ENCODE measurements at regions not wholly inside any gene's neighbourhood (a gene's known extent, or its start where the extent isn't known, plus 50 kb on each side); places are given as distances from the start of the nearest gene placed in this dataset.

DNA sequence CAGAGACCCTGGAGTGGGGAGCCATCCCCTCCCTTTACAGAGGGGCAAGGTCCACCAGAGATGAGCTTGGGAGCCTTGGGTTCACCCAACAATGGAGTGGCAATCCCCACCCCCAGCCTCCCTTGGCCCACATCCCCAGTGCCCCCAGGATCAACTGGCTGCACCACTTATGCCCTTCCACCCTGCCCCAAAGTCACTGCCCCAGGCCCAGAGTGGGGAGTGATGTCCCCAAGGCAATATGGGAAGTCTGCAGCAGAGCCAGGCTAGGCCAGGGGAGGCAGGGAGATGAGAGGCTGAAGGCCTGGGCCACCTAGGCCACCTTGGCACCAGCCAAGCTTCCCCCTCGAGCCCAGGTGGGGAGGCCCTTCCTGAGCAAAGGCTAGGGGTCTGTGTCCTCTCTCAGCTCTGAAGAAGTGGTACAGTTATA is 145.5 kb downstream of the SMAD6 start:
- no peak for TF ChIP-seq USF1 (IDR thresholded peaks at IDR 0.05)

DNA sequence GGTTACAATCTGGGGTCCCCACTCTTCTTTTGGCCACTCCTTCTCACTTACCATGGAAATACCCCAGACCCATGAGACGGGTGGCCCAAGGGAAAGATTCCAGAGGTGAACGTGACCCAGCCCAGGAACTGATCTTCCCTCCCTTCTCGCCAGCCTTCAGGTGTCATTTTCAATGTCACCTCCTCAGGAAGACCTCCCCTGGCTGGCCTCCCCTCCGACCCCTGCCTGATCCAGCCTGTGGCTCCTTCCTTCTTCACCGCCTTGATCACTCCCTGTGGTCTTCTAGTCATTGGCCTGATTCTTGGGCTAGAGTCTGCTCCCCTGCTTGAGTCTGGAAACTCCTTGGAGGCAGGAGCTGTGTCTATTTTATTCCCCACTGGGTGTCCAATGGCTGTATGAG is 146.1 kb downstream of the SMAD6 start:
- TF ChIP-seq TAF1 (IDR thresholded peaks at IDR 0.05; ENCODE audit: low read depth) (no peak), EP300 (IDR thresholded peaks at IDR 0.05; ENCODE audit: borderline replicate concordance) (no peak), NFIC (IDR thresholded peaks at IDR 0.05) (no peak), CEBPB (IDR thresholded peaks at IDR 0.05) (no peak), TCF12 (IDR thresholded peaks at IDR 0.05; ENCODE audit: low read depth) (no peak), TEAD4 (IDR thresholded peaks at IDR 0.05) (no peak), MAX (IDR thresholded peaks at IDR 0.05) (no peak), YY1 (IDR thresholded peaks at IDR 0.05; ENCODE audit: low read depth) (no peak), USF1 (IDR thresholded peaks at IDR 0.05) (no peak), FOXM1 (IDR thresholded peaks at IDR 0.05; ENCODE audit: borderline replicate concordance, low read depth) (no peak), EGR1 (IDR thresholded peaks at IDR 0.05) (no peak), CREB1 (IDR thresholded peaks at IDR 0.05; ENCODE audit: low read depth) (no peak), RAD21 (IDR thresholded peaks at IDR 0.05; ENCODE audit: low read depth) (no peak), ZBTB7A (IDR thresholded peaks at IDR 0.05; ENCODE audit: low read depth) (no peak)
- TF ChIP-seq, protein P1, sequence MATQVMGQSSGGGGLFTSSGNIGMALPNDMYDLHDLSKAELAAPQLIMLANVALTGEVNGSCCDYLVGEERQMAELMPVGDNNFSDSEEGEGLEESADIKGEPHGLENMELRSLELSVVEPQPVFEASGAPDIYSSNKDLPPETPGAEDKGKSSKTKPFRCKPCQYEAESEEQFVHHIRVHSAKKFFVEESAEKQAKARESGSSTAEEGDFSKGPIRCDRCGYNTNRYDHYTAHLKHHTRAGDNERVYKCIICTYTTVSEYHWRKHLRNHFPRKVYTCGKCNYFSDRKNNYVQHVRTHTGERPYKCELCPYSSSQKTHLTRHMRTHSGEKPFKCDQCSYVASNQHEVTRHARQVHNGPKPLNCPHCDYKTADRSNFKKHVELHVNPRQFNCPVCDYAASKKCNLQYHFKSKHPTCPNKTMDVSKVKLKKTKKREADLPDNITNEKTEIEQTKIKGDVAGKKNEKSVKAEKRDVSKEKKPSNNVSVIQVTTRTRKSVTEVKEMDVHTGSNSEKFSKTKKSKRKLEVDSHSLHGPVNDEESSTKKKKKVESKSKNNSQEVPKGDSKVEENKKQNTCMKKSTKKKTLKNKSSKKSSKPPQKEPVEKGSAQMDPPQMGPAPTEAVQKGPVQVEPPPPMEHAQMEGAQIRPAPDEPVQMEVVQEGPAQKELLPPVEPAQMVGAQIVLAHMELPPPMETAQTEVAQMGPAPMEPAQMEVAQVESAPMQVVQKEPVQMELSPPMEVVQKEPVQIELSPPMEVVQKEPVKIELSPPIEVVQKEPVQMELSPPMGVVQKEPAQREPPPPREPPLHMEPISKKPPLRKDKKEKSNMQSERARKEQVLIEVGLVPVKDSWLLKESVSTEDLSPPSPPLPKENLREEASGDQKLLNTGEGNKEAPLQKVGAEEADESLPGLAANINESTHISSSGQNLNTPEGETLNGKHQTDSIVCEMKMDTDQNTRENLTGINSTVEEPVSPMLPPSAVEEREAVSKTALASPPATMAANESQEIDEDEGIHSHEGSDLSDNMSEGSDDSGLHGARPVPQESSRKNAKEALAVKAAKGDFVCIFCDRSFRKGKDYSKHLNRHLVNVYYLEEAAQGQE (IDR thresholded peaks at IDR 0.05; ENCODE audit: low read depth), result no peak

GRCh38 chr15:66848686-66849392 is 146.8 kb downstream of the SMAD6 start:
- TF ChIP-seq TEAD4 (IDR thresholded peaks at IDR 0.05) (no peak), NFIC (IDR thresholded peaks at IDR 0.05) (no peak)

- TF ChIP-seq USF1 (IDR thresholded peaks at IDR 0.05) (no peak), CREB1 (IDR thresholded peaks at IDR 0.05; ENCODE audit: low read depth) (no peak), NFIC (IDR thresholded peaks at IDR 0.05) (no peak), MAX (IDR thresholded peaks at IDR 0.05) (no peak)
Observed at GRCh38 chr15:66849393-66849745, 147.3 kb downstream of the SMAD6 start.

- no peak for TF ChIP-seq CREB1 (IDR thresholded peaks at IDR 0.05; ENCODE audit: low read depth)
- TF ChIP-seq EP300 (IDR thresholded peaks at IDR 0.05; ENCODE audit: borderline replicate concordance), result no peak
- no peak for TF ChIP-seq RAD21 (IDR thresholded peaks at IDR 0.05; ENCODE audit: low read depth)
- no peak for TF ChIP-seq MAX (IDR thresholded peaks at IDR 0.05)
- TF ChIP-seq TAF1 (IDR thresholded peaks at IDR 0.05; ENCODE audit: low read depth), result no peak
- no peak for TF ChIP-seq NFIC (IDR thresholded peaks at IDR 0.05)
- TF ChIP-seq YY1 (IDR thresholded peaks at IDR 0.05; ENCODE audit: low read depth), result no peak
- TF ChIP-seq TCF12 (IDR thresholded peaks at IDR 0.05; ENCODE audit: low read depth), result no peak
- TF ChIP-seq, protein P1 (IDR thresholded peaks at IDR 0.05; ENCODE audit: low read depth), result no peak
Observed at GRCh38 chr15:66849746-66850077, 147.7 kb downstream of the SMAD6 start.

- TF ChIP-seq FOXM1 (IDR thresholded peaks at IDR 0.05; ENCODE audit: borderline replicate concordance, low read depth), result no peak
- TF ChIP-seq NFIC (IDR thresholded peaks at IDR 0.05), result peak; percentile 15; the same call in 1 of the 2 replicates
Observed at GRCh38 chr15:66850078-66850991, 148.3 kb downstream of the SMAD6 start.
